ENCODE measurements at regions not wholly inside any gene's neighbourhood (a gene's known extent, or its start where the extent isn't known, plus 50 kb on each side); places are given as distances from the start of the nearest gene placed in this dataset.
"Not testable (repeated sequence)": the region's sequence is repeated elsewhere in the genome, so short reads cannot be mapped to it uniquely, and the experiment has no call there.

DNA sequence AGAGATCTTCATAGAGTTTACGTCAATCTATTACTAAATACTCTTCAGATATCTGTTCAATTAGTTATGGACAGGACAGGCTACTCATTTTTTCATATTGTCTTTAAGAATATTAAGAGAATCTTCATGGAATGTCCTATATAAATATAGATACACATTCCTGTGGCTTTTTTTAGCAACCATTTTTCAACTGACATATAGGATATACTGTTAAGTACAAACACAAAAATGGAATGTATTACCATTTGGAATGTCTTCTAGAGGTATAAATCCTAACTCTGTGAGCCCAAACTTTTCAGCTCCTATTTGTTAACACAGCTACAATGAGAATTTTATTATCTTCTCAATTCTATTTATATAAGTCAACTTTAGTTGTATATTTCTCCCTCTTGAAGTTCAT is 239.6 kb upstream of the DEFB112 start:
- in situ Hi-C loops (cut with HindIII; ENCODE audit: low pct_ligation_motif_present, low pct_unique_long_range_greater_than_20kb, low sequenced_read_pairs), result no loop called here

GRCh38 chr6:50301307-50301706 is 251.6 kb upstream of the DEFB112 start:
- DNase-seq, result no peak
- in situ Hi-C loops (cut with HindIII; ENCODE audit: low pct_ligation_motif_present, low pct_unique_long_range_greater_than_20kb, low sequenced_read_pairs), result no loop called here

More for the DNA sequence above, 239.6 kb upstream of the DEFB112 start:
- no peak for DNase-seq

- no peak for DNase-seq
Measured at GRCh38 chr6:50305660-50306059, 255.9 kb upstream of the DEFB112 start.

GRCh38 chr6:50318536-50318935 is 268.8 kb upstream of the DEFB112 start:
- no peak for DNase-seq
- in situ Hi-C loops (cut with HindIII; ENCODE audit: low pct_ligation_motif_present, low pct_unique_long_range_greater_than_20kb, low sequenced_read_pairs), result no loop called here

More at GRCh38 chr6:50305660-50306059, 255.9 kb upstream of the DEFB112 start:
- in situ Hi-C loops (cut with HindIII; ENCODE audit: low pct_ligation_motif_present, low pct_unique_long_range_greater_than_20kb, low sequenced_read_pairs), result no loop called here

DNA sequence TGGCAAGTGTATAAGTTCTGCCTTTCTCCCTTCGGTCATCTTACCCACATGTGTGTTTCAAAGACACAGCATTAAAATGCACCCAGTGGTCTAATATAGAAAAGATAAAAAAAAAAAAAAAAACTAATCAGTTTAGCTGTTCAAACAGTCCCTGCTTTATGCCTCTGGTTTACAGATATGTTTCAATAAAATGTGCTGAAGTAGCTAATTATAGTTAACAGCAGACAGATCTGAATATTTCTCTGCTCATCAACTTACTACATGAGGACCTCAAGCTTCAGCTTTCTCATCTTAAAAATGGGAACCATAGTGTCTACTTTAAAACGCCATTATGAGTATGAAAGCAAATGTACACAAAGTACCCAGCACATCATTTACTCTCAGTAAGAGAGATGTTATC is 280.6 kb upstream of the DEFB112 start:
- DNase-seq, result no peak
- in situ Hi-C loops (cut with HindIII; ENCODE audit: low pct_ligation_motif_present, low pct_unique_long_range_greater_than_20kb, low sequenced_read_pairs), result no loop called here

GRCh38 chr6:50330963-50331362 is 281.2 kb upstream of the DEFB112 start:
- in situ Hi-C loops (cut with HindIII; ENCODE audit: low pct_ligation_motif_present, low pct_unique_long_range_greater_than_20kb, low sequenced_read_pairs), result no loop called here
- no peak for DNase-seq

- no peak for DNase-seq
- in situ Hi-C loops (cut with HindIII; ENCODE audit: low pct_ligation_motif_present, low pct_unique_long_range_greater_than_20kb, low sequenced_read_pairs), result no loop called here
Measured at GRCh38 chr6:50333696-50334095, 284.0 kb upstream of the DEFB112 start.

DNA sequence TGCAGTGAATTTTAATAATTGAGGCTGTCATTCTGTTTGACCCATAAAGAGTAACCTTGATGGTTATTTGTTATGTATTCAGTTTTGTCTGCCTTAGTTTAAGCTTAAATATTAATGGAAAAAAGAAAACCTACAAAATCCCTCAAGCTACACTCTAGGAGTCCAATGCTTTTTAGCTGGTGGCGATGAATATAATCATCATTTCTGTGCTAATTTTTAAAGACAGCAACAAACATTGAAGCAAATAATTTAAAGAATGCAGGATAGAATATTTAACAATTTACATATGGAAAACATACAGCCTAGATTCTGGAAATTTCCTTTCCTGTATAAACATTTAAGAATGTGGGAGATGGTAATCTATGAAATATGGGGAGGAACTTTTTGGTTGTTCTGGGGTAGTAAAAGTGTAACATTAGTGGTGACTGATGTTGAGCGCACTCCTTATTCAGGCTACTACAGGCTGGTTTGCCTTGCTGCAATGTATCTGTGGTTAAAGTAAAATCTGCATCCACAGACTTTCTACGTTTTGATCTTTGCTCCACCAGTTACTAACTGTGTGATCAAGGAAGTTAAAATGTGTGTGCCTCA is 287.9 kb upstream of the DEFB112 start:
- DNase-seq, result no peak
- in situ Hi-C loops (cut with HindIII; ENCODE audit: low pct_ligation_motif_present, low pct_unique_long_range_greater_than_20kb, low sequenced_read_pairs), result no loop called here

DNA sequence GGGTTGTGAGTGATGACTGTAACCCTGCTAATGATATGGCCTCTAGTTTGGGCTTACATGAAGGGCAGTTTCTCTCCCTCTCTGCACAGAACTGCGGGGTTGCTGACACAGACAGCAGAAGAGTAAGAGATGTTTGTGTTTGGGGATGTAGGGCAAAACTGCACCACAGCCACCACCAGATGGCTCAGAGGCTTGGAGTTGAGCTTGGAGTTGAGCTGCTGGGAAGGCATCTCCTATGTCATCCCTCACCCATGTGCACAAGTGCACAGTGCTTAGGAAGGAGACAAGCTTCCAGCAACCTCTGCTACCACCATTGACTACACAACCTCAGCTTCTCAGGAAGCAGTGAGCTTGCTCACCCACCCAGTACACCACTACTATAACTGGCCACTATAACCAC is 303.9 kb upstream of the DEFB112 start:
- DNase-seq, result no peak
- in situ Hi-C loops (cut with HindIII; ENCODE audit: low pct_ligation_motif_present, low pct_unique_long_range_greater_than_20kb, low sequenced_read_pairs), result no loop called here

DNA sequence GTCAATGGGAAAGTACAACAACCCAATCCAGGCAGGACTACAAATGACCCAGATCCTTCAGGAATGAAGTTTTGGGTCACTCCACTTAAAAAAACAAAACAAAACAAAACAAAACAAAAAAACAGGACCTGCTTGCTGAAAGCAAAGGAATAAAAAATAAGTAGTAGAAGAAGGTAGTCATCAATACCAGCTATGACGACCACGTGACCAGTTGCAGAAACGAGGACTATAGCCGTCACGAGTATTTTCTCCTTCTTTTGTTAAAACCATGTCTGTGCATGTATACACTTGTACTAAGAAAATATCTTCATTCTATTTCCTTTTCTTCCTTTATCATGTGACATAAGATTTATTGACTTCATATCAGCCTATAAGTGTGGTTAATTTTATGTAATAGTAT is 308.4 kb upstream of the DEFB112 start:
- in situ Hi-C loops (cut with HindIII; ENCODE audit: low pct_ligation_motif_present, low pct_unique_long_range_greater_than_20kb, low sequenced_read_pairs), result no loop called here
- DNase-seq, result no peak

GRCh38 chr6:50361641-50362331 is 312.1 kb upstream of the DEFB112 start:
- in situ Hi-C loops (cut with HindIII; ENCODE audit: low pct_ligation_motif_present, low pct_unique_long_range_greater_than_20kb, low sequenced_read_pairs), result no loop called here

GRCh38 chr6:50362706-50363105 is 313.0 kb upstream of the DEFB112 start:
- in situ Hi-C loops (cut with HindIII; ENCODE audit: low pct_ligation_motif_present, low pct_unique_long_range_greater_than_20kb, low sequenced_read_pairs), result no loop called here

More at GRCh38 chr6:50361641-50362331, 312.1 kb upstream of the DEFB112 start:
- no peak for DNase-seq

GRCh38 chr6:50369996-50370395 is 320.3 kb upstream of the DEFB112 start:
- in situ Hi-C loops (cut with HindIII; ENCODE audit: low pct_ligation_motif_present, low pct_unique_long_range_greater_than_20kb, low sequenced_read_pairs), result no loop called here
- DNase-seq, result no peak

More at GRCh38 chr6:50362706-50363105, 313.0 kb upstream of the DEFB112 start:
- no peak for DNase-seq

- no peak for DNase-seq
- in situ Hi-C loops (cut with HindIII; ENCODE audit: low pct_ligation_motif_present, low pct_unique_long_range_greater_than_20kb, low sequenced_read_pairs), result no loop called here
Measured at GRCh38 chr6:50380406-50381098, 330.8 kb upstream of the DEFB112 start.

DNA sequence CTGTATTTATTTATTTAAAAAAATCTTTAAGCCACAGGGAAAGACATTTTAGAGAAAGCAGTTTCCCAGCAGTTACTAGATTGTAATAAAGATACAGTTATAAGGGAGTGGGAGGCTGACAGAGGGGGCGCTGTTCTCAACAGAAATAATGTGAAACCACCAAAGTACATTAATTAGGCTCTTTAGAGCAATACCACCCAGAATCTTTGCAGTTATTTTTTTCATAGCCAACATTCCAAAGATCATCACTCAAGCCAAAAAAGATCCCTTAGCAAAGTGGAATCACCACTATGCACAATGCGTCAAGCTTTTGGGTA is 331.3 kb upstream of the DEFB112 start:
- in situ Hi-C loops (cut with HindIII; ENCODE audit: low pct_ligation_motif_present, low pct_unique_long_range_greater_than_20kb, low sequenced_read_pairs), result no loop called here
- no peak for DNase-seq

DNA sequence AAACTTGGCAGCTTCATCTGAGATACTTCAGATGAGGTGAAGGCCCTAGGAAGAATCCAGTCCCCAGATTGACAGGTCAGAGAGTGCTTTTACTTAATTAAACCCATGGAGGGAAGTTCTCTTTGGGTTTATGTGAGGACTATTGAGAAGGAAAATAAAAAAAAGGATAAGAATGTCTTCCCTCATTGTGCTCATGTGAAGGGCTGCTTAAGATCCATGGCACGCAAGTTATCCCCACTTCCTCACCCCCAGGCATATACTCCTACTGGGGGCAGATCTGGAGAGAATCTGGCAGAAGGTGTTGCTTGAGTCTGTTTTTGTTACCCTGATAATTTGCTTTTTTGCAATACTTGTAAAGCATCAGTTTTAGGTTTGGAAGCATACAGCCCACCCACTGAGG is 322.9 kb upstream of the TFAP2D start:
- in situ Hi-C loops (cut with HindIII; ENCODE audit: low pct_ligation_motif_present, low pct_unique_long_range_greater_than_20kb, low sequenced_read_pairs), result no loop called here
- no peak for DNase-seq

DNA sequence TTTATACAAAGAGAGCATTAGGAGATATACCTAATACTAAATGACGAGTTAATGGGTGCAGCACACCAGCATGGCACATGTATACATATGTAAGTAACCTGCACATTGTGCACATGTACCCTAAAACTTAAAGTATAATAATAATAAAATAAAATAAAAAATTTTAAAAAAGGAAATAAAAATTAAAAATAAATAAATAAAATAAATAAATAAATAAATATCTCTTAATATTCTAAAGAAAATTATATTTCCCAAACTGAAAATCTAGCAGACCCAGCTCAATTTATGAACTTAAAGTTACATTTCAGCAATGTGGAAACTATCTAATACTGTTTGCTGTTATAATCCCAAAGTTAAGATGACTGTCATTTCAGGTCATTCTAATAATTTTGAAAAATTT is 319.2 kb upstream of the TFAP2D start:
- DNase-seq; in situ Hi-C loops (cut with HindIII; ENCODE audit: low pct_ligation_motif_present, low pct_unique_long_range_greater_than_20kb, low sequenced_read_pairs): not testable (repeated sequence)

DNA sequence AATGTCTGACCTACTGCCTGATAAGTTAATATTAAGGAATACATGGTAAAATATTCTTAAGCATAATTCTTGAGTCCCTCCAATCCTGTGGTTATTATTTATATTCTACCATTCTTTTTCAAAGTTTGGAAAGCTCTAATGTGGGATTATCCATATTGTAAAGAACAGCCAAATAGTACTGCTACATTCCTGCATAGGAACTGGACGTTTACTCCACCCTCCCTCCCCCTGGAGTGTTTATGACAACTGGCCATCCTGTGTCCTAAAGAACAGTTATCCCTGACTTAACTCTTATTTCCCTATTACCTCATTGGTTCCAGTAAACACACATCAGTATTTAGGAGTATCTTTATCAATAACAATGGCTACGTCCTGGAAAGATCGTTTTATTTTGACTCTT is 308.7 kb upstream of the TFAP2D start:
- no peak for DNase-seq
- in situ Hi-C loops (cut with HindIII; ENCODE audit: low pct_ligation_motif_present, low pct_unique_long_range_greater_than_20kb, low sequenced_read_pairs), result no loop called here

DNA sequence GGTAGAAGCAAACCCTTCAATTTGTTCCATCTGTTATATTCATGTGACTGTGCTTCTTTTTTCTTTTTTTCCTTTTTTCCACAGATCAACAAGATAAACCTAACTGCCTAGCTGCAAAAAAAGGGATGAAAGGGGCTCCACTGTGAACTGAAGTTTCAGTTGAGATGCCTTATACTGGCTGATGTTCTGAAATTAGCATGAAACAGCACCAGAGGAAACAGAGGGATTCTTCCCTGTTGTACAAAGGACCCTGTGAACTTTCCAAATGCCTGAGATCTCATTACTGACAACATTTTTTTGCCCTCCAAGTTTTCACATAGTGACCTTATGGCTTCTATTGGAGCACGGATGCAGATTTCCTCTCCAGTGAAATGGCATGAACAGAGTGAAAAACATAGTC is 302.7 kb upstream of the TFAP2D start:
- in situ Hi-C loops (cut with HindIII; ENCODE audit: low pct_ligation_motif_present, low pct_unique_long_range_greater_than_20kb, low sequenced_read_pairs), result no loop called here
- DNase-seq, result no peak

GRCh38 chr6:50421041-50421440 is 292.3 kb upstream of the TFAP2D start:
- DNase-seq; in situ Hi-C loops (cut with HindIII; ENCODE audit: low pct_ligation_motif_present, low pct_unique_long_range_greater_than_20kb, low sequenced_read_pairs): not testable (repeated sequence)
